Neural cell (in vitro differentiated cells): ENCODE measurements at regions not wholly inside any gene's neighbourhood (a gene's known extent, or its start where the extent isn't known, plus 50 kb on each side); places are given as distances from the start of the nearest gene placed in this dataset.

Source experiments
- H2AFZ ChIP-seq: fragments of 200-600, 300-800 bp; sonication (generic), shearing (Covaris generic); 2 replicates; pipeline ENCODE4 v1.6.0; 2014; ENCODE audit warnings: low read depth, mild to moderate bottlenecking, antibody characterized with exemption, low read length, moderate library complexity
- H3F3A ChIP-seq: fragments of 200-600 bp; shearing (Covaris generic); 2 replicates; pipeline ENCODE4 v1.6.1; 2016; ENCODE audit warnings: mild to moderate bottlenecking, moderate library complexity, mixed read lengths, antibody characterized with exemption, low read length; ENCODE audit not compliant: insufficient read depth, poor library complexity, severe bottlenecking
- H3K27ac ChIP-seq: fragments of 200-600, 300-800 bp; sonication (generic), shearing (Covaris generic); 2 replicates; pipeline ENCODE4 v1.5.1; 2014; ENCODE audit warnings: mild to moderate bottlenecking, low read length, moderate library complexity
- H3K27me3 ChIP-seq: fragments of 300-800, 200-600 bp; sonication (generic), shearing (Covaris generic); 2 replicates; pipeline ENCODE4 v1.6.0; 2014; ENCODE audit warnings: mild to moderate bottlenecking, low read depth, low read length, moderate library complexity; ENCODE audit not compliant: insufficient read depth
- H3K36me3 ChIP-seq: fragments of 300-800, 200-600 bp; sonication (generic), shearing (Covaris generic); 2 replicates; pipeline ENCODE4 v1.5.1; 2014; ENCODE audit warnings: mild to moderate bottlenecking, antibody characterized with exemption, low read length, moderate library complexity; ENCODE audit not compliant: insufficient read depth
- H3K4me2 ChIP-seq: fragments of 300-800, 200-600 bp; sonication (generic), shearing (Covaris generic); 2 replicates; pipeline ENCODE4 v1.6.0; 2014; ENCODE audit warnings: mild to moderate bottlenecking, low read length
- H3K4me3 ChIP-seq: fragments of 300-800, 200-600 bp; sonication (generic), shearing (Covaris generic); 2 replicates; pipeline ENCODE4 v1.5.1; 2014; ENCODE audit warnings: mild to moderate bottlenecking, low read length, moderate library complexity
- H3K79me2 ChIP-seq: fragments of 200-600 bp; shearing (Covaris generic); replicated peaks from 2 replicates; pipeline ENCODE4 v1.6.0; 2014; ENCODE audit warnings: mild to moderate bottlenecking, low read length, moderate library complexity; ENCODE audit not compliant: insufficient read depth
- H3K9ac ChIP-seq: fragments of 300-800, 200-600 bp; sonication (generic), shearing (Covaris generic); 2 replicates; pipeline ENCODE4 v1.6.1; 2016; ENCODE audit warnings: mild to moderate bottlenecking, low read length, mixed read lengths
- H3K9me2 ChIP-seq: fragments of 200-600 bp; shearing (Covaris generic); 2 replicates; pipeline ENCODE4 v1.6.1; 2016; ENCODE audit warnings: mild to moderate bottlenecking, low read length, mixed read lengths; ENCODE audit not compliant: insufficient read depth
- H3K9me3 ChIP-seq: fragments of 200-600, 300-800 bp; sonication (generic), shearing (Covaris generic); 2 replicates; pipeline ENCODE4 v1.6.1; 2016; ENCODE audit warnings: mild to moderate bottlenecking, mixed run types, low read length, moderate library complexity, mixed read lengths
- H4K20me1 ChIP-seq: fragments of 200-600 bp; shearing (Covaris generic); 2 replicates; pipeline ENCODE4 v1.6.1; 2016; ENCODE audit warnings: mild to moderate bottlenecking, mixed run types; ENCODE audit not compliant: insufficient read depth
- EP300 ChIP-seq: fragments of 450-650 bp; conservative IDR thresholded peaks from 2 replicates; pipeline ENCODE4 v1.6.1; 2014; ENCODE audit warnings: antibody characterized with exemption, mild to moderate bottlenecking, moderate library complexity; ENCODE audit not compliant: poor library complexity, severe bottlenecking
- EZH2 ChIP-seq: fragments of 200-600, 300-800 bp; shearing (Covaris generic), sonication (generic); IDR thresholded peaks from 2 replicates; pipeline ENCODE4 v1.6.1; 2014; ENCODE audit warnings: antibody characterized with exemption, low read length, borderline replicate concordance, mild to moderate bottlenecking; ENCODE audit not compliant: insufficient read depth, poor library complexity, severe bottlenecking
- MXI1 ChIP-seq: fragments of 450-650 bp; conservative IDR thresholded peaks from 2 replicates; pipeline ENCODE4 v1.6.1; 2014; ENCODE audit warnings: antibody characterized with exemption, mild to moderate bottlenecking; ENCODE audit not compliant: poor library complexity, severe bottlenecking
- POLR2AphosphoS5 ChIP-seq: IDR thresholded peaks from 2 replicates; pipeline ENCODE4 v1.6.1; 2012
- RAD21 ChIP-seq: fragments of 450-650 bp; conservative IDR thresholded peaks from 2 replicates; pipeline ENCODE4 v1.6.1; 2014; ENCODE audit warnings: antibody characterized with exemption, mild to moderate bottlenecking, moderate library complexity
- SMC3 ChIP-seq: fragments of 450-650 bp; conservative IDR thresholded peaks from 2 replicates; pipeline ENCODE4 v1.6.1; 2014; ENCODE audit warnings: antibody characterized with exemption, mild to moderate bottlenecking, moderate library complexity; ENCODE audit not compliant: poor library complexity
- TAF1 ChIP-seq: IDR thresholded peaks from 2 replicates; pipeline ENCODE4 v1.6.1; 2012; ENCODE audit warnings: low read depth
- TF ChIP-seq, protein P1 (sequence below): fragments of 450-650 bp; IDR thresholded peaks from 2 replicates; pipeline ENCODE4 v1.5.1; 2014; ENCODE audit warnings: antibody characterized with exemption, mild to moderate bottlenecking, moderate library complexity; ENCODE audit not compliant: poor library complexity, severe bottlenecking
- TF ChIP-seq, protein P2 (sequence below): IDR thresholded peaks from 2 replicates; pipeline ENCODE4 v1.6.1; 2012; ENCODE audit warnings: borderline replicate concordance

DNA sequence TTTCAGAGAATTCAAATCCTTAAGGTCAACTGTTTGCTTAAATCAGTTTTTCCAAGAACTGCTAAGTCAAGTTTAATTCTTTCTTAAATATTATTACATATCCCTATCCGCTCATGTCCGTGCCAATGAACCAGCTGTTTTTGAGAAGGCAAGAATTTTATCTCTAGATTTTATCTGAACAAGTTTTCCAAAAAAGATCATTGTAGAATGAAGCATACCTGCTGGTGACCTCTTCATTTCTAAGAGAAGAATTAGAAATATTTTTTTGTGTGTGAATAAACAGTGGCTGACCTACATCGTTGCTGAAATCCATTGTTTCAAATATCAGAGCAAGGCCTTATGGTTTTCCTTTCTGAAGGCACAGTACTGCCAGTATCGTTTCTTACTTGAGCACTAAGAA lies 58.4 kb upstream of the RND3 start:
- no peaks in the 10 kb centered on the region for H4K20me1 ChIP-seq
- no peaks in the 10 kb centered on the region for H3K27me3 ChIP-seq
- H3F3A ChIP-seq = no peaks in the 10 kb centered on the region
- H3K27ac ChIP-seq = no peak overlapping the region
- H3K4me3 ChIP-seq = no peak overlapping the region
- no peaks in the 10 kb centered on the region for H3K36me3 ChIP-seq
- no peak overlapping the region for H3K9ac ChIP-seq
- H2AFZ ChIP-seq = no peak overlapping the region
- no peaks in the 10 kb centered on the region for H3K9me2 ChIP-seq
- no peak overlapping the region for H3K4me2 ChIP-seq
- H3K79me2 ChIP-seq = no peaks in the 10 kb centered on the region
- H3K9me3 ChIP-seq = no peaks in the 10 kb centered on the region
- TF ChIP-seq, protein P1, sequence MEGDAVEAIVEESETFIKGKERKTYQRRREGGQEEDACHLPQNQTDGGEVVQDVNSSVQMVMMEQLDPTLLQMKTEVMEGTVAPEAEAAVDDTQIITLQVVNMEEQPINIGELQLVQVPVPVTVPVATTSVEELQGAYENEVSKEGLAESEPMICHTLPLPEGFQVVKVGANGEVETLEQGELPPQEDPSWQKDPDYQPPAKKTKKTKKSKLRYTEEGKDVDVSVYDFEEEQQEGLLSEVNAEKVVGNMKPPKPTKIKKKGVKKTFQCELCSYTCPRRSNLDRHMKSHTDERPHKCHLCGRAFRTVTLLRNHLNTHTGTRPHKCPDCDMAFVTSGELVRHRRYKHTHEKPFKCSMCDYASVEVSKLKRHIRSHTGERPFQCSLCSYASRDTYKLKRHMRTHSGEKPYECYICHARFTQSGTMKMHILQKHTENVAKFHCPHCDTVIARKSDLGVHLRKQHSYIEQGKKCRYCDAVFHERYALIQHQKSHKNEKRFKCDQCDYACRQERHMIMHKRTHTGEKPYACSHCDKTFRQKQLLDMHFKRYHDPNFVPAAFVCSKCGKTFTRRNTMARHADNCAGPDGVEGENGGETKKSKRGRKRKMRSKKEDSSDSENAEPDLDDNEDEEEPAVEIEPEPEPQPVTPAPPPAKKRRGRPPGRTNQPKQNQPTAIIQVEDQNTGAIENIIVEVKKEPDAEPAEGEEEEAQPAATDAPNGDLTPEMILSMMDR = no peak
- TF ChIP-seq EZH2 = no peak
- no peak for TF ChIP-seq MXI1
- TF ChIP-seq EP300 = no peak
- no peak for TF ChIP-seq RAD21
- no peak for TF ChIP-seq TAF1
- TF ChIP-seq SMC3 = no peak
- TF ChIP-seq POLR2AphosphoS5 = no peak
- TF ChIP-seq, protein P2, sequence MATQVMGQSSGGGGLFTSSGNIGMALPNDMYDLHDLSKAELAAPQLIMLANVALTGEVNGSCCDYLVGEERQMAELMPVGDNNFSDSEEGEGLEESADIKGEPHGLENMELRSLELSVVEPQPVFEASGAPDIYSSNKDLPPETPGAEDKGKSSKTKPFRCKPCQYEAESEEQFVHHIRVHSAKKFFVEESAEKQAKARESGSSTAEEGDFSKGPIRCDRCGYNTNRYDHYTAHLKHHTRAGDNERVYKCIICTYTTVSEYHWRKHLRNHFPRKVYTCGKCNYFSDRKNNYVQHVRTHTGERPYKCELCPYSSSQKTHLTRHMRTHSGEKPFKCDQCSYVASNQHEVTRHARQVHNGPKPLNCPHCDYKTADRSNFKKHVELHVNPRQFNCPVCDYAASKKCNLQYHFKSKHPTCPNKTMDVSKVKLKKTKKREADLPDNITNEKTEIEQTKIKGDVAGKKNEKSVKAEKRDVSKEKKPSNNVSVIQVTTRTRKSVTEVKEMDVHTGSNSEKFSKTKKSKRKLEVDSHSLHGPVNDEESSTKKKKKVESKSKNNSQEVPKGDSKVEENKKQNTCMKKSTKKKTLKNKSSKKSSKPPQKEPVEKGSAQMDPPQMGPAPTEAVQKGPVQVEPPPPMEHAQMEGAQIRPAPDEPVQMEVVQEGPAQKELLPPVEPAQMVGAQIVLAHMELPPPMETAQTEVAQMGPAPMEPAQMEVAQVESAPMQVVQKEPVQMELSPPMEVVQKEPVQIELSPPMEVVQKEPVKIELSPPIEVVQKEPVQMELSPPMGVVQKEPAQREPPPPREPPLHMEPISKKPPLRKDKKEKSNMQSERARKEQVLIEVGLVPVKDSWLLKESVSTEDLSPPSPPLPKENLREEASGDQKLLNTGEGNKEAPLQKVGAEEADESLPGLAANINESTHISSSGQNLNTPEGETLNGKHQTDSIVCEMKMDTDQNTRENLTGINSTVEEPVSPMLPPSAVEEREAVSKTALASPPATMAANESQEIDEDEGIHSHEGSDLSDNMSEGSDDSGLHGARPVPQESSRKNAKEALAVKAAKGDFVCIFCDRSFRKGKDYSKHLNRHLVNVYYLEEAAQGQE = no peak

DNA sequence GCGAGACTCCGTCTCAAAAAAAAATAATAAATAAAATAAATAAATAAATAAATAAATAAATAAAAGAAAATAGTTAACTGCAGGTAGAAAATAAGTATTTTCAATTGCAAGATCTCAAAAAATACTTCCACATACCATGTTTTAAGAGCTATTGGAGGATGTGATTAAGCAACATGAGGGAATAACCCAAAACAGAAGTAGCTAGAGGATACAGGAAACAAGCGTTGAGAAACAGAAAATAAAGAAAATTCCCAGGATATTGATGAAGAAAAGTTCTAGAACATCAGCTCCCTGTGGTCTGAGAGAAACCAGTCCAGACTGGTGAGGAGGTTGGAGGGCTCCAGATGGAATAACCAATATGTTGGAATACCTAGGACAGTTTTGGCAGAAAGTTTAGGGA lies 57.3 kb upstream of the RND3 start:
- no peaks in the 10 kb centered on the region for H3K9me2 ChIP-seq
- no peaks in the 10 kb centered on the region for H3K9me3 ChIP-seq
- no peak overlapping the region for H3K9ac ChIP-seq
- H3K27me3 ChIP-seq = no peaks in the 10 kb centered on the region
- no peak overlapping the region for H2AFZ ChIP-seq
- TF ChIP-seq RAD21 = no peak
- TF ChIP-seq, protein P2 = no peak
- no peak for TF ChIP-seq EP300
- TF ChIP-seq POLR2AphosphoS5 = no peak
- no peak for TF ChIP-seq MXI1
- TF ChIP-seq, protein P1 = no peak
- TF ChIP-seq SMC3 = no peak
- TF ChIP-seq EZH2 = no peak
- no peak for TF ChIP-seq TAF1
- no peaks in the 10 kb centered on the region for H4K20me1 ChIP-seq
- H3K4me2 ChIP-seq = no peak overlapping the region
- H3F3A ChIP-seq = no peaks in the 10 kb centered on the region
- no peak overlapping the region for H3K4me3 ChIP-seq
- no peak overlapping the region for H3K27ac ChIP-seq
- H3K79me2 ChIP-seq = no peaks in the 10 kb centered on the region
- no peaks in the 10 kb centered on the region for H3K36me3 ChIP-seq
